Loucy (cell line): ENCODE measurements at regions not wholly inside any gene's neighbourhood (a gene's known extent, or its start where the extent isn't known, plus 50 kb on each side); places are given as distances from the start of the nearest gene placed in this dataset.
"Not testable (repeated sequence)": the region's sequence is repeated elsewhere in the genome, so short reads cannot be mapped to it uniquely, and the experiment has no call there.

Experiments used
- H2AFZ ChIP-seq: fragments of 200-600 bp; sonication (generic); 2 replicates; pipeline ENCODE4 v1.6.0; 2016; ENCODE audit warnings: antibody characterized with exemption, mild to moderate bottlenecking, low read length, moderate library complexity
- H3F3A ChIP-seq: fragments of 200-600 bp; 2 replicates; pipeline ENCODE4 v1.6.0; 2016; ENCODE audit warnings: antibody characterized with exemption, low read depth, mild to moderate bottlenecking
- H3K27me3 ChIP-seq: fragments of 200-600 bp; sonication (generic); 2 replicates; pipeline ENCODE4 v1.6.1; 2014; ENCODE audit warnings: low read length, mild to moderate bottlenecking; ENCODE audit not compliant: insufficient read depth, poor library complexity, severe bottlenecking
- H3K36me3 ChIP-seq: fragments of 200-600 bp; sonication (generic); 2 replicates; pipeline ENCODE4 v1.6.1; 2016; ENCODE audit warnings: low read length; ENCODE audit not compliant: insufficient read depth
- H3K4me1 ChIP-seq: fragments of 200-600 bp; sonication (generic); 2 replicates; pipeline ENCODE4 v1.5.1; 2014; ENCODE audit warnings: low read length, mild to moderate bottlenecking; ENCODE audit not compliant: insufficient read depth, poor library complexity, severe bottlenecking
- H3K4me2 ChIP-seq: fragments of 200-600 bp; sonication (generic); 2 replicates; pipeline ENCODE4 v1.6.0; 2014; ENCODE audit warnings: antibody characterized with exemption, low read length, low read depth, mild to moderate bottlenecking; ENCODE audit not compliant: poor library complexity, severe bottlenecking
- H3K4me3 ChIP-seq: fragments of 200-600 bp; sonication (generic); 2 replicates; pipeline ENCODE4 v1.5.1; 2014; ENCODE audit warnings: low read length, mild to moderate bottlenecking, mixed read lengths; ENCODE audit not compliant: poor library complexity, severe bottlenecking
- H3K79me2 ChIP-seq: fragments of 200-600 bp; sonication (generic); 2 replicates; pipeline ENCODE4 v1.6.1; 2014; ENCODE audit warnings: low read length; ENCODE audit not compliant: insufficient read depth
- H3K9ac ChIP-seq: fragments of 200-600 bp; sonication (generic); 2 replicates; pipeline ENCODE4 v1.6.0; 2014; ENCODE audit warnings: mild to moderate bottlenecking, low read depth, low read length, moderate library complexity; ENCODE audit not compliant: poor library complexity, severe bottlenecking
- H3K9me2 ChIP-seq: fragments of 200-600 bp; sonication (generic); replicated peaks from 2 replicates; pipeline ENCODE4 v1.6.1; 2016; ENCODE audit warnings: low read depth, low read length, mixed read lengths
- H3K9me3 ChIP-seq: fragments of 200-600 bp; sonication (generic); 2 replicates; pipeline ENCODE4 v1.6.1; 2014; ENCODE audit warnings: mild to moderate bottlenecking, antibody characterized with exemption, low read length, low read depth; ENCODE audit not compliant: insufficient read depth
- H4K20me1 ChIP-seq: fragments of 200-600 bp; sonication (generic); 2 replicates; pipeline ENCODE4 v1.6.0; 2014; ENCODE audit warnings: antibody characterized with exemption, low read length, mild to moderate bottlenecking; ENCODE audit not compliant: insufficient read depth, poor library complexity, severe bottlenecking
- CTCF ChIP-seq: fragments of 200-600 bp; sonication (generic); conservative IDR thresholded peaks from 2 replicates; pipeline ENCODE4 v1.5.1; 2014; ENCODE audit warnings: mild to moderate bottlenecking, antibody characterized with exemption, low read length
- EZH2phosphoT487 ChIP-seq: fragments of 200-600 bp; IDR thresholded peaks from 2 replicates; pipeline ENCODE4 v1.6.1; 2018; ENCODE audit warnings: antibody characterized with exemption, mild to moderate bottlenecking, moderate library complexity, borderline replicate concordance

- Histone ChIP-seq H3K9ac (no peak overlapping the region), H3K36me3 (no peaks in the 10 kb centered on the region), H3K4me3 (no peak overlapping the region), H3K27me3 (no peaks in the 10 kb centered on the region), H2AFZ (no peak overlapping the region), H3K4me1 (no peaks in the 10 kb centered on the region), H3K9me2 (no peaks in the 10 kb centered on the region), H3K9me3 (no peaks in the 10 kb centered on the region; the same call in 1 of the 2 replicates), H3K79me2 (no peaks in the 10 kb centered on the region), H3K4me2 (no peak overlapping the region), H3F3A (no peaks in the 10 kb centered on the region), H4K20me1 (no peaks in the 10 kb centered on the region)
- TF ChIP-seq CTCF (no peak), EZH2phosphoT487 (no peak)
These were observed 626.4 kb upstream of the ZNF385D start for GRCh38 chr3:22377421-22377820.

- Histone ChIP-seq H2AFZ (no peak overlapping the region), H3K27me3 (no peaks in the 10 kb centered on the region), H3K9me2 (no peaks in the 10 kb centered on the region), H4K20me1 (no peaks in the 10 kb centered on the region), H3K9ac (no peak overlapping the region), H3K36me3 (no peaks in the 10 kb centered on the region), H3K79me2 (no peaks in the 10 kb centered on the region), H3K4me2 (no peak overlapping the region), H3F3A (no peaks in the 10 kb centered on the region), H3K4me3 (no peak overlapping the region), H3K4me1 (no peaks in the 10 kb centered on the region), H3K9me3 (no peaks in the 10 kb centered on the region)
- TF ChIP-seq CTCF (no peak), EZH2phosphoT487 (no peak)
These were observed 627.9 kb upstream of the ZNF385D start for GRCh38 chr3:22378869-22379268.

GRCh38 chr3:22380253-22380652 lies 629.2 kb upstream of the ZNF385D start:
- Histone ChIP-seq H3K79me2 (no peaks in the 10 kb centered on the region), H3F3A (no peaks in the 10 kb centered on the region), H3K9me2 (no peaks in the 10 kb centered on the region), H3K27me3 (no peaks in the 10 kb centered on the region), H4K20me1 (no peaks in the 10 kb centered on the region), H3K4me3 (no peak overlapping the region), H3K36me3 (no peaks in the 10 kb centered on the region), H3K9ac (no peak overlapping the region), H3K4me1 (no peaks in the 10 kb centered on the region), H3K4me2 (no peak overlapping the region), H2AFZ (no peak overlapping the region), H3K9me3 (no peaks in the 10 kb centered on the region)
- TF ChIP-seq EZH2phosphoT487 (no peak), CTCF (no peak)

GRCh38 chr3:22381564-22381963 lies 630.6 kb upstream of the ZNF385D start:
- H3K4me2 ChIP-seq, H3F3A ChIP-seq, H3K9me3 ChIP-seq, H3K4me1 ChIP-seq, H3K27me3 ChIP-seq, H3K36me3 ChIP-seq, H3K9me2 ChIP-seq, H4K20me1 ChIP-seq, H3K9ac ChIP-seq, H3K4me3 ChIP-seq, H3K79me2 ChIP-seq, H2AFZ ChIP-seq: not testable (repeated sequence)
